ENCODE measurements at regions not wholly inside any gene's neighbourhood (a gene's known extent, or its start where the extent isn't known, plus 50 kb on each side); places are given as distances from the start of the nearest gene placed in this dataset.
"Not testable (repeated sequence)": the region's sequence is repeated elsewhere in the genome, so short reads cannot be mapped to it uniquely, and the experiment has no call there.

GRCh38 chr4:126411047-126411446, 1096.3 kb downstream of the FAT4 start (continued):
- TF ChIP-seq ZMAT4 (CRISPR knock-in tag; IDR thresholded peaks at IDR 0.05) (no peak), CTCF (IDR thresholded peaks at IDR 0.05) (no peak), PRRX2 (CRISPR knock-in tag; IDR thresholded peaks at IDR 0.05) (no peak), ARID4B (CRISPR knock-in tag; IDR thresholded peaks at IDR 0.05; ENCODE audit: borderline replicate concordance) (no peak), ZNF263 (CRISPR knock-in tag; IDR thresholded peaks at IDR 0.05; ENCODE audit: low read depth) (no peak)
- TF ChIP-seq, protein P1, sequence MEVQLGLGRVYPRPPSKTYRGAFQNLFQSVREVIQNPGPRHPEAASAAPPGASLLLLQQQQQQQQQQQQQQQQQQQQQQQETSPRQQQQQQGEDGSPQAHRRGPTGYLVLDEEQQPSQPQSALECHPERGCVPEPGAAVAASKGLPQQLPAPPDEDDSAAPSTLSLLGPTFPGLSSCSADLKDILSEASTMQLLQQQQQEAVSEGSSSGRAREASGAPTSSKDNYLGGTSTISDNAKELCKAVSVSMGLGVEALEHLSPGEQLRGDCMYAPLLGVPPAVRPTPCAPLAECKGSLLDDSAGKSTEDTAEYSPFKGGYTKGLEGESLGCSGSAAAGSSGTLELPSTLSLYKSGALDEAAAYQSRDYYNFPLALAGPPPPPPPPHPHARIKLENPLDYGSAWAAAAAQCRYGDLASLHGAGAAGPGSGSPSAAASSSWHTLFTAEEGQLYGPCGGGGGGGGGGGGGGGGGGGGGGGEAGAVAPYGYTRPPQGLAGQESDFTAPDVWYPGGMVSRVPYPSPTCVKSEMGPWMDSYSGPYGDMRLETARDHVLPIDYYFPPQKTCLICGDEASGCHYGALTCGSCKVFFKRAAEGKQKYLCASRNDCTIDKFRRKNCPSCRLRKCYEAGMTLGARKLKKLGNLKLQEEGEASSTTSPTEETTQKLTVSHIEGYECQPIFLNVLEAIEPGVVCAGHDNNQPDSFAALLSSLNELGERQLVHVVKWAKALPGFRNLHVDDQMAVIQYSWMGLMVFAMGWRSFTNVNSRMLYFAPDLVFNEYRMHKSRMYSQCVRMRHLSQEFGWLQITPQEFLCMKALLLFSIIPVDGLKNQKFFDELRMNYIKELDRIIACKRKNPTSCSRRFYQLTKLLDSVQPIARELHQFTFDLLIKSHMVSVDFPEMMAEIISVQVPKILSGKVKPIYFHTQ (CRISPR knock-in tag; IDR thresholded peaks at IDR 0.05): no peak

- ATAC-seq; H3K36me3 Mint-ChIP-seq; H3K4me1 Mint-ChIP-seq; H3K27me3 Mint-ChIP-seq (ENCODE audit: low read depth); DNase-seq (ENCODE audit: low spot score); H3K27ac Mint-ChIP-seq; H3K9me3 Mint-ChIP-seq; H3K4me3 Mint-ChIP-seq; POLR2A ChIA-PET; CTCF ChIA-PET: not testable (repeated sequence)
Measured at GRCh38 chr4:126412310-126412709, 1097.6 kb downstream of the FAT4 start.

- ChIA-PET POLR2A (no interaction called here), CTCF (interaction anchor here (0.6 kb wide), 1 partner anchor 1109 kb away, joined by 4 read pairs; no protein-coding TSS in a partner anchor)
- H3K9me3 Mint-ChIP-seq: peaks cover 5% of the 10 kb centered on the region; the same call in 1 of the 2 replicates
- DNase-seq (ENCODE audit: low spot score) (no peak), ATAC-seq (no peak)
- no peaks in the 10 kb centered on the region for H3K27me3 Mint-ChIP-seq (ENCODE audit: low read depth)
- no peaks in the 10 kb centered on the region for H3K4me1 Mint-ChIP-seq
- H3K4me3 Mint-ChIP-seq: no peak overlapping the region
- H3K27ac Mint-ChIP-seq: no peak overlapping the region
- no peaks in the 10 kb centered on the region for H3K36me3 Mint-ChIP-seq
- no peak for TF ChIP-seq E2F1 (CRISPR knock-in tag; IDR thresholded peaks at IDR 0.05)
- TF ChIP-seq, protein P2, sequence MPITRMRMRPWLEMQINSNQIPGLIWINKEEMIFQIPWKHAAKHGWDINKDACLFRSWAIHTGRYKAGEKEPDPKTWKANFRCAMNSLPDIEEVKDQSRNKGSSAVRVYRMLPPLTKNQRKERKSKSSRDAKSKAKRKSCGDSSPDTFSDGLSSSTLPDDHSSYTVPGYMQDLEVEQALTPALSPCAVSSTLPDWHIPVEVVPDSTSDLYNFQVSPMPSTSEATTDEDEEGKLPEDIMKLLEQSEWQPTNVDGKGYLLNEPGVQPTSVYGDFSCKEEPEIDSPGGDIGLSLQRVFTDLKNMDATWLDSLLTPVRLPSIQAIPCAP (CRISPR knock-in tag; IDR thresholded peaks at IDR 0.05): no peak
- no peak for TF ChIP-seq MLX (CRISPR knock-in tag; IDR thresholded peaks at IDR 0.05)
- TF ChIP-seq, protein P3, sequence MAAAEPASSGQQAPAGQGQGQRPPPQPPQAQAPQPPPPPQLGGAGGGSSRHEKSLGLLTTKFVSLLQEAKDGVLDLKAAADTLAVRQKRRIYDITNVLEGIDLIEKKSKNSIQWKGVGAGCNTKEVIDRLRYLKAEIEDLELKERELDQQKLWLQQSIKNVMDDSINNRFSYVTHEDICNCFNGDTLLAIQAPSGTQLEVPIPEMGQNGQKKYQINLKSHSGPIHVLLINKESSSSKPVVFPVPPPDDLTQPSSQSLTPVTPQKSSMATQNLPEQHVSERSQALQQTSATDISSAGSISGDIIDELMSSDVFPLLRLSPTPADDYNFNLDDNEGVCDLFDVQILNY (CRISPR knock-in tag; IDR thresholded peaks at IDR 0.05): no peak
- no peak for TF ChIP-seq NR1H2 (CRISPR knock-in tag; IDR thresholded peaks at IDR 0.05)
- TF ChIP-seq ZNF219 (CRISPR knock-in tag; IDR thresholded peaks at IDR 0.05; ENCODE audit: borderline replicate concordance): no peak
- no peak for TF ChIP-seq ZBTB21 (CRISPR knock-in tag; IDR thresholded peaks at IDR 0.05; ENCODE audit: borderline replicate concordance)
- TF ChIP-seq, protein P4, sequence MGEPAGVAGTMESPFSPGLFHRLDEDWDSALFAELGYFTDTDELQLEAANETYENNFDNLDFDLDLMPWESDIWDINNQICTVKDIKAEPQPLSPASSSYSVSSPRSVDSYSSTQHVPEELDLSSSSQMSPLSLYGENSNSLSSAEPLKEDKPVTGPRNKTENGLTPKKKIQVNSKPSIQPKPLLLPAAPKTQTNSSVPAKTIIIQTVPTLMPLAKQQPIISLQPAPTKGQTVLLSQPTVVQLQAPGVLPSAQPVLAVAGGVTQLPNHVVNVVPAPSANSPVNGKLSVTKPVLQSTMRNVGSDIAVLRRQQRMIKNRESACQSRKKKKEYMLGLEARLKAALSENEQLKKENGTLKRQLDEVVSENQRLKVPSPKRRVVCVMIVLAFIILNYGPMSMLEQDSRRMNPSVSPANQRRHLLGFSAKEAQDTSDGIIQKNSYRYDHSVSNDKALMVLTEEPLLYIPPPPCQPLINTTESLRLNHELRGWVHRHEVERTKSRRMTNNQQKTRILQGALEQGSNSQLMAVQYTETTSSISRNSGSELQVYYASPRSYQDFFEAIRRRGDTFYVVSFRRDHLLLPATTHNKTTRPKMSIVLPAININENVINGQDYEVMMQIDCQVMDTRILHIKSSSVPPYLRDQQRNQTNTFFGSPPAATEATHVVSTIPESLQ (CRISPR knock-in tag; IDR thresholded peaks at IDR 0.05): no peak
- no peak for TF ChIP-seq ATF2 (CRISPR knock-in tag; IDR thresholded peaks at IDR 0.05; ENCODE audit: borderline replicate concordance, low read depth)
- TF ChIP-seq NR2C2 (CRISPR knock-in tag; IDR thresholded peaks at IDR 0.05): no peak
Measured at GRCh38 chr4:126414741-126415140, 1100.0 kb downstream of the FAT4 start.
